Stimulated activated CD4-positive, alpha-beta T cell treated with anti-CD3 and anti-CD28 coated beads, Interleukin-12 subunit alpha, Interleukin-12 subunit beta, amount 100 ng/mL, for 24 hours (primary cell): ENCODE measurements at regions not wholly inside any gene's neighbourhood (a gene's known extent, or its start where the extent isn't known, plus 50 kb on each side); places are given as distances from the start of the nearest gene placed in this dataset.

Experiments used
- DNase-seq, 2 experiments: peaks; one replicate each; pipeline ENCODE4 v3.0.0-alpha.2; 2020; ENCODE audit warnings: low read depth in 2 of 2

DNA sequence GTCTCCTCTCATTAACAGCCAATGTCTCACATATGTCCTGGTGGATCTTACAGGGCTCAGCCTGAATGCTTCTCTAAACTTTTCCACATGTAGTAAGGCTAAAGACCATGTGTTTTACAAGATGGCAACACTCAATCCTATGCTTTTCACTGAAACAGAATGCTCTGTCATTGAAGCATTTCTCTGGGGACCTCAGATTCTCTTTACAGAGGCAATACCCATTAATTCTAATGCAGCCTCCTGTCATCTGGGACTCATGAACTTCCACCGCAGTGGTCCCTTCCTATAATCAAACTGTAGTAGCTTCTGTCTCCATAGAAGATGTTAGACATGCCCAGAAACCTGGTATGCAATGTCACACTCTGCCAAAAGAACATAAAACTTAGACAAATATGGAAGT is 926.6 kb upstream of the RBFOX1 start:
- no peak for DNase-seq

GRCh38 chr16:6382924-6383459 is 949.7 kb upstream of the RBFOX1 start:
- DNase-seq: no peak

DNA sequence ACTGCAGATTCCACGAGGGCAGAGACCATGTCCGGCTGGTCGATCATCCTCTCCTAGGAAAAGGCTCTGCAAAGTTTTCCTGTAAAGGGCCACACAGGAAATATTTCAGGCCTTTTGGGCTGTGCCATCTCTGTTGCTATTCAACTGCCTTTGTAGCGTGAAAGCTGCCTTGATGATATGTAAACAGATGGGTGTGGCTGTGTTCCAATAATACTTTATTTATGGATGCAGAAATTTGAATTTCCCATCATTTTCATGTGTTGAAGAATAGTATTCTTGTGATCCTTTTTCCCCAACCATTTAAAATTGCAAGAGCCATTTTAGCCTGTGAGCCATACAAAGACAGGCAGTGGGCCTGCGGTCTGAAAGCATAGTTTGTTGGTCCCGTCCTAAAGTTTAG is 950.7 kb upstream of the RBFOX1 start:
- no peak for DNase-seq

GRCh38 chr16:6377956-6378355 is 954.7 kb upstream of the RBFOX1 start:
- DNase-seq: no peak

DNA sequence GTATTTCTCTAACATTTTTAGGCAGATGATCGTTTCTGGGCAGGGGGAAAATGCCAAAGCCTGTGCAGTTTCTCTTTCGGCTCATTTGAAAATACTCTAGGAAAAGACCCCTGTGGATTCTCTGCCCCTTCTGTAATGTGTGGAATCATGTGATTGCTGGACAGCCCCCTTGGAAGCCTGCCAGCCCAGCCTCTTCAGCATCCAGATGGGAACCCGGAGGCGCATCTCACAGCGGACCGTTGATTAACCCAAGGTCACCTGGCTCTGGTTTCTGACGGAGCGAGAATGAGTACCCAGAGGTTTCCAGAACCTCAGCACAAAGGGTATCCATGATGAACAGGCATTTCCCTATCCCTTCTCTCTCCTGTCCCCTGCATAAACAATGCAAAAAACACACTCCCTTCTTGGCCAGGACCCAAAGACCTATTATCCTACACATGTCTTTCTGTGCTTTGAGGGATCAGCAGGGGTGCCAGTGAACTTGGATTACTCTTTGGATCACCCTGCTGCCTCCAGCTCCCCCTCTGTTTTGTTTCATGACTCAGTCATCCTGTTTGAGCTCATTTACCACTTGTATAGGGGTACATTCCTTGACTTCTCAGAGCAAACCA is 957.1 kb upstream of the RBFOX1 start:
- no peak for DNase-seq

DNA sequence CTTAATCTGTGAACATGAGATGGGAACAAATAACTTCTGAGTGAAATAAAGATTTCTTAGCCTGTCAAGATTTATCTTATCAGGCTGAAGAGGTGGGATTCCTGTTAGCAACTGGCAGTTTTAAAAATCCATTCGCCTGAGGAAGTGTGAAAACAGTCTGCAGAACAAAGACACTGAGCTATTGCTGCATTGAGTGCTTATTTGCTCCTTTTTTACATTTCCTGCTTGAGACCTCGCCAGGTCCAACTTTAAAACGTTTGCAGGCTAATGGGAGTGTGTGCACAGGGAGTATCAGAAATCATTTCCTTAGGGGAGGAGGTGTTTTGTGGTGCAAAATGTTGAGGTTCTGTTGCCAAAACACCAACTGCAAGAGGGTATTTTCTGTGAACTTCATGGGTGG is 957.8 kb upstream of the RBFOX1 start:
- no peak for DNase-seq

DNA sequence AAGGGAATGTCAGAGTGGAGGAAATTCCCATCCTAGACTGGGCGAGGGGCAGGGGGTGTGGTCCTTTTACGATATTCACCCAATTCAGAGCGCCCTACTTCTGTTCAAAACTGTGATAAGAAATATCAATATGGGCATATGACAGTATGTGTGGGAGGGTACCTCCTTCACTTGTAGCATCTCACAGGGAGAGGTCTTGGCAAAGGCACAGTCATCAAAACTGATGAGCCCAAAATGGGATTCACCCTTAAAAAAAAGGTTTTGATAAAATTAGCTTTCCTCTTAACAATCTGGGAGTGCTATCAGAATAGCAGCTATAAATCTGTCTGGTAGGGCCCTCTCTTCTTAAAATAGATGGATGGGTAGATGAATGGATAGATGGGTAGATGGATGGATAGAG is 967.8 kb upstream of the RBFOX1 start:
- no peak for DNase-seq

GRCh38 chr16:6363896-6364607 is 968.6 kb upstream of the RBFOX1 start:
- DNase-seq: no peak

GRCh38 chr16:6363396-6363795 is 969.2 kb upstream of the RBFOX1 start:
- DNase-seq: no peak

DNA sequence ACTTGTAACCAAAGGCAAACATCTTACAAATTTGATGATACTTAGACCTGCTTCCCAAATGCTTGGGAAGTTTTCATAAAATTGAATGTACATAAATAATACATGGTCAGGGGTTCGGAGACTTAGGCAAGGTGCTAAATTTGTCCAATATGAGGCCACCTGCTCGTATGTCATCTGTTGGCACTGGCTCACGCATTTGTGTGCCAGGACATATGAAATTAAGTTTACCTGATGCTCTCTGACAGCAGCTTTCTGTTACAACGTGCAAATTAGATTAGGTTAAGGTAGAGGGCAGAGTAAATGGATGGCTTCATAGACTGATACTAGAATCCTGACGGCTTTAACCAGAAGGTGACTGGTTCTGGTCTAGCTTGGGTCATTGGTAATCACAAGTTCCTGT is 970.3 kb upstream of the RBFOX1 start:
- DNase-seq: no peak

- no peak for DNase-seq
Observed at GRCh38 chr16:6360641-6361040, 972.0 kb upstream of the RBFOX1 start.

GRCh38 chr16:6356911-6357310 is 975.7 kb upstream of the RBFOX1 start:
- DNase-seq: no peak

DNA sequence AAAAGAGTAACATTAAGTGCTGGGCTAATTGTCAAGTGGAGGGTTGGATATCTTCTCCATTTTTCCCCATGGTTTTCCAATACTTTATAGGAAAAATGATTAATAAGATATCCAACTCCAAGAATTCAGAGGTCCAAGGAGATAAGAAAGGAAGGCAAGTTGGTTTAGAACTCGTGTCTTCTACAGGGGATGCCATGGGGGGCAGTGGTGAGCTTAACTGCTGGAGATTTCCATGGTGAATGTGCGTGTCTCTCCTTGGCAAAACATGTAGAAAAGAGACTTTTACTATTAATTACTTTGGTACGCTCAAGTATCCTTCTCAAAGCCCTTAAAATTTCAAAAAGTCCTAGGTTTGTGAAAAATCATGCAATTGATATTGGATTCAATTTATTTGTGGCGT is 982.9 kb upstream of the RBFOX1 start:
- no peak for DNase-seq

DNA sequence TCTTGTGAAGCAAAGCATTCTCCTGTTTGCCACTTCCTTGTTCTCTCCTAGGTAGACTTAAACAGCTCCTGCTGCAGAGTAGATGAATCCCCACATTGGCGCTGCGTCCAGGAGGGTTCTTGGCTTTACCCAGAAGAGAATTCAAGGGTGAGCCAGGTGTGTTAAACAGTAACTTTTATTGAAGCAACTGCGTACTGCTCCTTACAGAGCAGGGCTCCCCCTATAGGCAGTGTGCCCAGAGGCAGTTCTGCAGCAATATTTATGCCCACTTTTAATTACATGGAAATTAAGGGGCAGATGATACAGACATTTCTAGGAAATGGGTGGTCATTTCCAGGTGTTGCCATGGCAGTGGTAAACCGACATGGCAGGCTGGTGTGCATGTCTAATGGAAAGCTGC is 987.6 kb upstream of the RBFOX1 start:
- DNase-seq: no peak

GRCh38 chr16:6343157-6343556 is 989.5 kb upstream of the RBFOX1 start:
- no peak for DNase-seq

DNA sequence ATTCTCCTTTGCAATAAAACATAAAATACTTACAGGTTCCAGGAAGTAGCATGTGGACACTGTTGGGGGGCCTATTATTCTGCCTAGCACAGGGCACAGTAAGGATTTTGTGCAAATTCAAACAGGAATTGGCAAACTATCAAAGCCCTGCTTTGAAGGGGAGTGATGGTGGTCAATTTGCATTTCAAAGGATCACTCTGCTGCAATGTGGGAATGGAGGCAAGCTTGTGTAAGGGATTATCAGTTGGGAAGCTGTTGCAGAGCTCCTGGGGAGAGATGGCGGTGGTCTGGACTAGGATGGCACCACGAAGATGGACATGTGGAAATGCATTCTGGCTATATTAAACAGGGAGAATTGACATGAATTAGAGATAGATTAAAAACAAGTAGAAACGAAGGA is 990.7 kb upstream of the RBFOX1 start:
- DNase-seq: no peak

GRCh38 chr16:6335072-6335471 is 997.6 kb upstream of the RBFOX1 start:
- no peak for DNase-seq

GRCh38 chr16:6331770-6332169 is 1000.9 kb upstream of the RBFOX1 start:
- DNase-seq: no peak

GRCh38 chr16:6317934-6318333 is 1014.7 kb upstream of the RBFOX1 start:
- no peak for DNase-seq

DNA sequence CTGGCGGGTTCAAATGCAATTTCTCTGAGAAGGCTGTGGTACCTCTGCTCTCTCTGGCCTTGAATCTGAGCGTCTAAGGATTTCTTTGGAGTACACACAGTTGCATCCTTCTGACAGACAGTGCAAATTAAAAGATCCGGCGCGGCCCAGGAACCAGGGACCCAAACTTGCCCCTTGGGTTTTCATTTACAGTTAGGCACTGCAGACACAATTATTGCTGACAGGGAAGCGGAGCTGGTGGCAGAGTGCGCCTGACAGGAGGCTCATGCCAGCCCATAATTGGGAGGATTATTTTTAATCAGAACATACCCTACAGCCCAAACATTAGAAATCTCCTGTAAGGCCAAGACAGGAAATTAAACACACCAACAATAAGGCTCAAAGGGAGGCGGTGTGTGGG is 1023.4 kb upstream of the RBFOX1 start:
- no peak for DNase-seq

DNA sequence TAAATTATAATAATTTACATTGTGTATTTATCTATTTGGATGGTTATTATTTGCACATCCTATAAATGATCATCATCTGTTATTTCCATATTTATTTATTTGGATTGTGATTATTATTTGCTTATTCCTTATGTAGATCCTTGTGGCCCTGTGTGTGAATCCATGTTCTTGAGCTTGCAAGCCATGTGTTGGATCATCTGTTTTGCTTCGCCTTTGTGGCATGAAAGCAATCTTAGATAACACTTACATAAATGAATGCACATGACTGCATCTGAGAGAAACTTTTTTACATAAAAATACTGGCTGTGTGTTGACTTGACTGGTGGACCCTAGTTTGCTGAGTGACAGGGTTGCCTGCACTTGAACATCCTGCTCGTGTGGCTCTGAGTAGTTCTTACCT is 1024.5 kb upstream of the RBFOX1 start:
- DNase-seq: no peak

- DNase-seq: no peak
Observed at GRCh38 chr16:6300523-6300922, 1032.1 kb upstream of the RBFOX1 start.

DNA sequence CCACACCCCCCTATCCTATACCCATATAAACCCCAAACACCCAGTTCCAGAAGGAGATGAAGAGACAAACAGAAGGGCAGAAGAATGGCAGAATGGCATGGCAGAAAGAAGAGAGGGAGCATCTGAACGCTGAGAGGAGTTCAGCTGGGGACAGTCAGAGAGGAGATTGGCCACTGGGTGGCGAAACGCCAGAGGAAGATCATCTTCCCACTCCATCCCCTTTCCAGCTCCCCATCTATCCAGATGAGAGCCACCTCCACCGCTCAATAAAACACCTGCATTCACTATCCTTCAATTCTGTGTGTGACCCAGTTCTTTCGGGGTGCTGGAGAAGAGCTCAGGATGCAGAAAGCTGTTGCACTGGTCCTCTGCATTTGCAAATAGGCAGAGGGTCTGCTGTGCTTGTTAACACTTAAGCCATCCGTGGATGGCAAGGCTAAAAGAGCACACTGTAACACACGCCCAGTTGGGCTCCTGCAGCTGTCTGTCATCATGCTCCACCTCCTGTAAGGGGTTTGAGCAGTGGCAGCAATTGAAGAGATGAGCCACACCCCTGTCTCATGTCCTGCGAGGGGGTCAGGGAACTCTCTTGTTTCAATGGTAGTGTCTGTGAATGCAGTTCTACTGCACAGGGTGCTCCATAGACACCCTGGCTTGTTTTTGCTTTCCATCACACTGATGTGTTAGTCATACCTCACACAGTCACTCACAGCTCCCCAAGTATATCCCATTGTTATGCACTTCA is 1034.8 kb upstream of the RBFOX1 start:
- DNase-seq: no peak
